ENCODE measurements at regions not wholly inside any gene's neighbourhood (a gene's known extent, or its start where the extent isn't known, plus 50 kb on each side); places are given as distances from the start of the nearest gene placed in this dataset.

DNA sequence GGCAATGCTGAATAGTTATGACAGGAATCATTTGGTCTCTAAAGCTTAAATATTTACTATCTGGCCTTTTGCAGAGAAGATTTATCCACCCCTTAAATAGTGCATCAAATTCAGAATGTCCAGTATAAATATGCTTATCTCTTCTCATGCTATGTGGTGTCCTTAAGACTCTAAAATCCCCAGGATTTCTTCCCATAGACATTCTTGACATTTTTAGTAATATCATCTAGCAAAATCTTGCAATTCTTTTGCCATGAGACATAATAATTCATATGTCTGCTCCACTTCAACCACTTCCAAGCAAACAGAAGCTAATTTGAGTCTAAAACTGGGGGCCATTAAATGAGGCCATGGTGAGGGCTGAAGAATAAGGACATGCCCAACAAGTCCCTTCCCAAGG, 1923.4 kb upstream of the CDH9 start (continued):
- TF ChIP-seq, protein P1, sequence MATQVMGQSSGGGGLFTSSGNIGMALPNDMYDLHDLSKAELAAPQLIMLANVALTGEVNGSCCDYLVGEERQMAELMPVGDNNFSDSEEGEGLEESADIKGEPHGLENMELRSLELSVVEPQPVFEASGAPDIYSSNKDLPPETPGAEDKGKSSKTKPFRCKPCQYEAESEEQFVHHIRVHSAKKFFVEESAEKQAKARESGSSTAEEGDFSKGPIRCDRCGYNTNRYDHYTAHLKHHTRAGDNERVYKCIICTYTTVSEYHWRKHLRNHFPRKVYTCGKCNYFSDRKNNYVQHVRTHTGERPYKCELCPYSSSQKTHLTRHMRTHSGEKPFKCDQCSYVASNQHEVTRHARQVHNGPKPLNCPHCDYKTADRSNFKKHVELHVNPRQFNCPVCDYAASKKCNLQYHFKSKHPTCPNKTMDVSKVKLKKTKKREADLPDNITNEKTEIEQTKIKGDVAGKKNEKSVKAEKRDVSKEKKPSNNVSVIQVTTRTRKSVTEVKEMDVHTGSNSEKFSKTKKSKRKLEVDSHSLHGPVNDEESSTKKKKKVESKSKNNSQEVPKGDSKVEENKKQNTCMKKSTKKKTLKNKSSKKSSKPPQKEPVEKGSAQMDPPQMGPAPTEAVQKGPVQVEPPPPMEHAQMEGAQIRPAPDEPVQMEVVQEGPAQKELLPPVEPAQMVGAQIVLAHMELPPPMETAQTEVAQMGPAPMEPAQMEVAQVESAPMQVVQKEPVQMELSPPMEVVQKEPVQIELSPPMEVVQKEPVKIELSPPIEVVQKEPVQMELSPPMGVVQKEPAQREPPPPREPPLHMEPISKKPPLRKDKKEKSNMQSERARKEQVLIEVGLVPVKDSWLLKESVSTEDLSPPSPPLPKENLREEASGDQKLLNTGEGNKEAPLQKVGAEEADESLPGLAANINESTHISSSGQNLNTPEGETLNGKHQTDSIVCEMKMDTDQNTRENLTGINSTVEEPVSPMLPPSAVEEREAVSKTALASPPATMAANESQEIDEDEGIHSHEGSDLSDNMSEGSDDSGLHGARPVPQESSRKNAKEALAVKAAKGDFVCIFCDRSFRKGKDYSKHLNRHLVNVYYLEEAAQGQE (IDR thresholded peaks at IDR 0.05; ENCODE audit: low read depth, low read length), result no peak

DNA sequence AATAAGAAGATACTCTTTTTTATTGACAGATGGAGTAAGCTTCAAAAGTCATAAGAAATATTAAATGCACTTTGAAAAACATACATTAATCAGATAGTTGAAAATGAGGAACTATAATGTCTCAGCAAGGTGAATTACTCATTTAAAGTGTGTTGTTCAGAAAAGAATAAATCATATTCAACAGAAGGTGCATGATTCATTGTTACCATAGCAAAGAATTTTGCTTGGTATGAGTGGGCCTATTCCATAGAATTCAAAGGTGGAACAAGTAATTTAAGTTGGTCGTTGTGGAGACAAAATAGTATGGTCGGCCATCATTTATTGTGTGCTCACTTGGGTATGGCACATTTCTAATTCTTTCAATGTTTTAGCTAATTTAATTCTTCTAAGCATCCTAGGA, 1920.2 kb upstream of the CDH9 start:
- Histone ChIP-seq H3K9ac (no peak overlapping the region), H3F3A (replicated peaks; ENCODE audit: insufficient read depth) (no peaks in the 10 kb centered on the region), H3K9me2 (no peaks in the 10 kb centered on the region; the same call in 1 of the 2 replicates), H3K36me3 (replicated peaks in 1 of 2; ENCODE audit: control insufficient read depth in 1 of 2, insufficient read depth in 2 of 2, low read length in 1 of 2) (no peaks in the 10 kb centered on the region), H3K27me3 (ENCODE audit: insufficient read depth) (no peaks in the 10 kb centered on the region), H4K20me1 (ENCODE audit: insufficient read depth) (no peaks in the 10 kb centered on the region), H3K9me3 (no peaks in the 10 kb centered on the region), H3K4me2 (no peak overlapping the region), H3K79me2 (ENCODE audit: insufficient read depth) (no peaks in the 10 kb centered on the region), H3K4me3 (ENCODE audit: low read depth in 2 of 2, low read length in 1 of 2) (no peak overlapping the region), H2AFZ (ENCODE audit: low read depth) (no peak overlapping the region), H3K27ac (ENCODE audit: low read depth in 2 of 2, low read length in 1 of 2) (no peak overlapping the region), H3K4me1 (ENCODE audit: control insufficient read depth in 1 of 2, insufficient read depth in 2 of 2, low read depth in 1 of 2, low read length in 1 of 2) (no peaks in the 10 kb centered on the region)
- 7% methylated on average over 2 of the region's 2 CpGs for WGBS (ENCODE audit: low lambda C conversion rate)
- CTCF ChIA-PET, result no interaction called here
- POLR2A ChIA-PET, result no interaction called here
- no peak for DNase-seq
- TF ChIP-seq, protein P2, sequence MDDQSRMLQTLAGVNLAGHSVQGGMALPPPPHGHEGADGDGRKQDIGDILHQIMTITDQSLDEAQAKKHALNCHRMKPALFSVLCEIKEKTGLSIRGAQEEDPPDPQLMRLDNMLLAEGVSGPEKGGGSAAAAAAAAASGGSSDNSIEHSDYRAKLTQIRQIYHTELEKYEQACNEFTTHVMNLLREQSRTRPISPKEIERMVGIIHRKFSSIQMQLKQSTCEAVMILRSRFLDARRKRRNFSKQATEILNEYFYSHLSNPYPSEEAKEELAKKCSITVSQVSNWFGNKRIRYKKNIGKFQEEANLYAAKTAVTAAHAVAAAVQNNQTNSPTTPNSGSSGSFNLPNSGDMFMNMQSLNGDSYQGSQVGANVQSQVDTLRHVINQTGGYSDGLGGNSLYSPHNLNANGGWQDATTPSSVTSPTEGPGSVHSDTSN (IDR thresholded peaks at IDR 0.05), result no peak
- TF ChIP-seq RFX5 (IDR thresholded peaks at IDR 0.05; ENCODE audit: low read length) (no peak), RCOR1 (IDR thresholded peaks at IDR 0.05; ENCODE audit: low read length) (no peak), YY1 (IDR thresholded peaks at IDR 0.05; ENCODE audit: low read depth) (no peak), FOSL2 (IDR thresholded peaks at IDR 0.05; ENCODE audit: borderline replicate concordance, low read depth) (no peak), MEF2A (IDR thresholded peaks at IDR 0.05; ENCODE audit: borderline replicate concordance, low read depth) (no peak), GATA2 (CRISPR knock-in tag; IDR thresholded peaks at IDR 0.05) (no peak), FOXJ3 (CRISPR knock-in tag; IDR thresholded peaks at IDR 0.05) (no peak), NFIC (IDR thresholded peaks at IDR 0.05; ENCODE audit: borderline replicate concordance) (no peak), MXI1 (IDR thresholded peaks at IDR 0.05; ENCODE audit: low read depth, low read length) (no peak), ELF1 (IDR thresholded peaks at IDR 0.05) (no peak)
- TF ChIP-seq, protein P3, sequence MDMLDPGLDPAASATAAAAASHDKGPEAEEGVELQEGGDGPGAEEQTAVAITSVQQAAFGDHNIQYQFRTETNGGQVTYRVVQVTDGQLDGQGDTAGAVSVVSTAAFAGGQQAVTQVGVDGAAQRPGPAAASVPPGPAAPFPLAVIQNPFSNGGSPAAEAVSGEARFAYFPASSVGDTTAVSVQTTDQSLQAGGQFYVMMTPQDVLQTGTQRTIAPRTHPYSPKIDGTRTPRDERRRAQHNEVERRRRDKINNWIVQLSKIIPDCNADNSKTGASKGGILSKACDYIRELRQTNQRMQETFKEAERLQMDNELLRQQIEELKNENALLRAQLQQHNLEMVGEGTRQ (IDR thresholded peaks at IDR 0.05; ENCODE audit: borderline replicate concordance, low read depth, low read length), result no peak
- TF ChIP-seq, protein P4, sequence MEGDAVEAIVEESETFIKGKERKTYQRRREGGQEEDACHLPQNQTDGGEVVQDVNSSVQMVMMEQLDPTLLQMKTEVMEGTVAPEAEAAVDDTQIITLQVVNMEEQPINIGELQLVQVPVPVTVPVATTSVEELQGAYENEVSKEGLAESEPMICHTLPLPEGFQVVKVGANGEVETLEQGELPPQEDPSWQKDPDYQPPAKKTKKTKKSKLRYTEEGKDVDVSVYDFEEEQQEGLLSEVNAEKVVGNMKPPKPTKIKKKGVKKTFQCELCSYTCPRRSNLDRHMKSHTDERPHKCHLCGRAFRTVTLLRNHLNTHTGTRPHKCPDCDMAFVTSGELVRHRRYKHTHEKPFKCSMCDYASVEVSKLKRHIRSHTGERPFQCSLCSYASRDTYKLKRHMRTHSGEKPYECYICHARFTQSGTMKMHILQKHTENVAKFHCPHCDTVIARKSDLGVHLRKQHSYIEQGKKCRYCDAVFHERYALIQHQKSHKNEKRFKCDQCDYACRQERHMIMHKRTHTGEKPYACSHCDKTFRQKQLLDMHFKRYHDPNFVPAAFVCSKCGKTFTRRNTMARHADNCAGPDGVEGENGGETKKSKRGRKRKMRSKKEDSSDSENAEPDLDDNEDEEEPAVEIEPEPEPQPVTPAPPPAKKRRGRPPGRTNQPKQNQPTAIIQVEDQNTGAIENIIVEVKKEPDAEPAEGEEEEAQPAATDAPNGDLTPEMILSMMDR (IDR thresholded peaks at IDR 0.05), result no peak
- TF ChIP-seq, protein P5, sequence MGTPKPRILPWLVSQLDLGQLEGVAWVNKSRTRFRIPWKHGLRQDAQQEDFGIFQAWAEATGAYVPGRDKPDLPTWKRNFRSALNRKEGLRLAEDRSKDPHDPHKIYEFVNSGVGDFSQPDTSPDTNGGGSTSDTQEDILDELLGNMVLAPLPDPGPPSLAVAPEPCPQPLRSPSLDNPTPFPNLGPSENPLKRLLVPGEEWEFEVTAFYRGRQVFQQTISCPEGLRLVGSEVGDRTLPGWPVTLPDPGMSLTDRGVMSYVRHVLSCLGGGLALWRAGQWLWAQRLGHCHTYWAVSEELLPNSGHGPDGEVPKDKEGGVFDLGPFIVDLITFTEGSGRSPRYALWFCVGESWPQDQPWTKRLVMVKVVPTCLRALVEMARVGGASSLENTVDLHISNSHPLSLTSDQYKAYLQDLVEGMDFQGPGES (IDR thresholded peaks at IDR 0.05; ENCODE audit: low read depth, low read length), result no peak
- TF ChIP-seq, protein P6, sequence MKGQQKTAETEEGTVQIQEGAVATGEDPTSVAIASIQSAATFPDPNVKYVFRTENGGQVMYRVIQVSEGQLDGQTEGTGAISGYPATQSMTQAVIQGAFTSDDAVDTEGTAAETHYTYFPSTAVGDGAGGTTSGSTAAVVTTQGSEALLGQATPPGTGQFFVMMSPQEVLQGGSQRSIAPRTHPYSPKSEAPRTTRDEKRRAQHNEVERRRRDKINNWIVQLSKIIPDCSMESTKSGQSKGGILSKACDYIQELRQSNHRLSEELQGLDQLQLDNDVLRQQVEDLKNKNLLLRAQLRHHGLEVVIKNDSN (IDR thresholded peaks at IDR 0.05; ENCODE audit: borderline replicate concordance, low read depth), result no peak
- TF ChIP-seq, protein P7, sequence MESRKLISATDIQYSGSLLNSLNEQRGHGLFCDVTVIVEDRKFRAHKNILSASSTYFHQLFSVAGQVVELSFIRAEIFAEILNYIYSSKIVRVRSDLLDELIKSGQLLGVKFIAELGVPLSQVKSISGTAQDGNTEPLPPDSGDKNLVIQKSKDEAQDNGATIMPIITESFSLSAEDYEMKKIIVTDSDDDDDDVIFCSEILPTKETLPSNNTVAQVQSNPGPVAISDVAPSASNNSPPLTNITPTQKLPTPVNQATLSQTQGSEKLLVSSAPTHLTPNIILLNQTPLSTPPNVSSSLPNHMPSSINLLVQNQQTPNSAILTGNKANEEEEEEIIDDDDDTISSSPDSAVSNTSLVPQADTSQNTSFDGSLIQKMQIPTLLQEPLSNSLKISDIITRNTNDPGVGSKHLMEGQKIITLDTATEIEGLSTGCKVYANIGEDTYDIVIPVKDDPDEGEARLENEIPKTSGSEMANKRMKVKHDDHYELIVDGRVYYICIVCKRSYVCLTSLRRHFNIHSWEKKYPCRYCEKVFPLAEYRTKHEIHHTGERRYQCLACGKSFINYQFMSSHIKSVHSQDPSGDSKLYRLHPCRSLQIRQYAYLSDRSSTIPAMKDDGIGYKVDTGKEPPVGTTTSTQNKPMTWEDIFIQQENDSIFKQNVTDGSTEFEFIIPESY (IDR thresholded peaks at IDR 0.05; ENCODE audit: borderline replicate concordance, low read depth), result no peak

All from SK-N-SH (cell line).